ENCODE measurements at regions not wholly inside any gene's neighbourhood (a gene's known extent, or its start where the extent isn't known, plus 50 kb on each side); places are given as distances from the start of the nearest gene placed in this dataset.

DNA sequence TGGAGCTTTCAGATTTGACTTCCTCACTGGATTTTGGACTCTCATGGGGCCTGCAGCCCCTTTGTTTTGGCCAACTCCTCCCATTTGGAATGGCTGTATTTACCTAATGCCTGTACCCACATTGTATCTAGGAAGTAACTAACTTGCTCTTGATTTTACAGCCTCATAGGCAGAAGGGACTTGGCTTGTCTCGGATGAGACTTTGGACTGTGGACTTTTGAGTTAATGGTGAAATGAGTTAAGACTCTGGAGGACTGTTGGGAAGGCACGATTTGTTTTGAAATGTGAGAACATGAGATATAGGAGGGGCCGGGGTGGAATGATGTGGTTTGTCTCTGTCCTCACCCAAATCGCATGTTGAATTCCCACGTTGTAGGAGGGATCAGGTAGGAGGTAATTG, 233.4 kb upstream of the GALNT5 start (continued):
- TF ChIP-seq, protein P1, sequence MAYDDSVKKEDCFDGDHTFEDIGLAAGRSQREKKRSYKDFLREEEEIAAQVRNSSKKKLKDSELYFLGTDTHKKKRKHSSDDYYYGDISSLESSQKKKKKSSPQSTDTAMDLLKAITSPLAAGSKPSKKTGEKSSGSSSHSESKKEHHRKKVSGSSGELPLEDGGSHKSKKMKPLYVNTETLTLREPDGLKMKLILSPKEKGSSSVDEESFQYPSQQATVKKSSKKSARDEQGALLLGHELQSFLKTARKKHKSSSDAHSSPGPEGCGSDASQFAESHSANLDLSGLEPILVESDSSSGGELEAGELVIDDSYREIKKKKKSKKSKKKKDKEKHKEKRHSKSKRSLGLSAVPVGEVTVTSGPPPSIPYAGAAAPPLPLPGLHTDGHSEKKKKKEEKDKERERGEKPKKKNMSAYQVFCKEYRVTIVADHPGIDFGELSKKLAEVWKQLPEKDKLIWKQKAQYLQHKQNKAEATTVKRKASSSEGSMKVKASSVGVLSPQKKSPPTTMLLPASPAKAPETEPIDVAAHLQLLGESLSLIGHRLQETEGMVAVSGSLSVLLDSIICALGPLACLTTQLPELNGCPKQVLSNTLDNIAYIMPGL (CRISPR knock-in tag; IDR thresholded peaks at IDR 0.05) = no peak
- TF ChIP-seq ATF1 (CRISPR knock-in tag; IDR thresholded peaks at IDR 0.05) = no peak
- no peak for TF ChIP-seq ZBTB21 (CRISPR knock-in tag; IDR thresholded peaks at IDR 0.05; ENCODE audit: borderline replicate concordance)
- TF ChIP-seq TCF7 (CRISPR knock-in tag; IDR thresholded peaks at IDR 0.05; ENCODE audit: low read depth) = no peak
- TF ChIP-seq, protein P2, sequence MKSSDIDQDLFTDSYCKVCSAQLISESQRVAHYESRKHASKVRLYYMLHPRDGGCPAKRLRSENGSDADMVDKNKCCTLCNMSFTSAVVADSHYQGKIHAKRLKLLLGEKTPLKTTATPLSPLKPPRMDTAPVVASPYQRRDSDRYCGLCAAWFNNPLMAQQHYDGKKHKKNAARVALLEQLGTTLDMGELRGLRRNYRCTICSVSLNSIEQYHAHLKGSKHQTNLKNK (CRISPR knock-in tag; IDR thresholded peaks at IDR 0.05) = no peak
- no peak for TF ChIP-seq ZNF423 (CRISPR knock-in tag; IDR thresholded peaks at IDR 0.05)
- TF ChIP-seq, protein P3, sequence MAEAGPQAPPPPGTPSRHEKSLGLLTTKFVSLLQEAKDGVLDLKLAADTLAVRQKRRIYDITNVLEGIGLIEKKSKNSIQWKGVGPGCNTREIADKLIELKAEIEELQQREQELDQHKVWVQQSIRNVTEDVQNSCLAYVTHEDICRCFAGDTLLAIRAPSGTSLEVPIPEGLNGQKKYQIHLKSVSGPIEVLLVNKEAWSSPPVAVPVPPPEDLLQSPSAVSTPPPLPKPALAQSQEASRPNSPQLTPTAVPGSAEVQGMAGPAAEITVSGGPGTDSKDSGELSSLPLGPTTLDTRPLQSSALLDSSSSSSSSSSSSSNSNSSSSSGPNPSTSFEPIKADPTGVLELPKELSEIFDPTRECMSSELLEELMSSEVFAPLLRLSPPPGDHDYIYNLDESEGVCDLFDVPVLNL (CRISPR knock-in tag; IDR thresholded peaks at IDR 0.05; ENCODE audit: borderline replicate concordance, low read depth) = no peak

DNA sequence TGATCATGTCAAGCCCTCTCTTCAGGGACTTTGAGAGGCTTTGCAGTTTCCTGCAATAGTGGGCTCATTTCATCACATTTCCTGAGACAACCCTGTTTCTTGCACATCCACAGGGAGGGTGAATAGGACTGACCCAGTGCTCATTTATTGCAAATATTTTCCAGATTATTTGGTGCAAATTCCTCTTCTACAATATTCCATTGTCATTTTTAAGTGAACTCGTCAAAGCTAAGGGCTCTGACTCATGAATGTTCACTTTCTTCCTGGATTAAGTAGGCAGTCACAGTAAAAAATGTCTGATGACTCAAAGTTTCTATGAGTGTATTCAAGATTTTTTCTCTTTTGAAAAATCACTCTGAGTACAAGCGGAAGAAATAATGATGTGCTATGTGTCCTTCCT, 225.5 kb upstream of the GALNT5 start:
- Mint-ChIP-seq H3K36me3 (no peaks in the 10 kb centered on the region), H3K4me1 (no peaks in the 10 kb centered on the region), H3K27ac (no peak overlapping the region), H3K4me3 (no peak overlapping the region), H3K9me3 (no peaks in the 10 kb centered on the region), H3K27me3 (ENCODE audit: low read depth) (no peaks in the 10 kb centered on the region)
- CTCF ChIA-PET = no interaction called here
- TF ChIP-seq JUN (CRISPR knock-in tag; IDR thresholded peaks at IDR 0.05) = no peak
- TF ChIP-seq, protein P4, sequence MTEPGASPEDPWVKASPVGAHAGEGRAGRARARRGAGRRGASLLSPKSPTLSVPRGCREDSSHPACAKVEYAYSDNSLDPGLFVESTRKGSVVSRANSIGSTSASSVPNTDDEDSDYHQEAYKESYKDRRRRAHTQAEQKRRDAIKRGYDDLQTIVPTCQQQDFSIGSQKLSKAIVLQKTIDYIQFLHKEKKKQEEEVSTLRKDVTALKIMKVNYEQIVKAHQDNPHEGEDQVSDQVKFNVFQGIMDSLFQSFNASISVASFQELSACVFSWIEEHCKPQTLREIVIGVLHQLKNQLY (CRISPR knock-in tag; IDR thresholded peaks at IDR 0.05) = no peak
- TF ChIP-seq, protein P5, sequence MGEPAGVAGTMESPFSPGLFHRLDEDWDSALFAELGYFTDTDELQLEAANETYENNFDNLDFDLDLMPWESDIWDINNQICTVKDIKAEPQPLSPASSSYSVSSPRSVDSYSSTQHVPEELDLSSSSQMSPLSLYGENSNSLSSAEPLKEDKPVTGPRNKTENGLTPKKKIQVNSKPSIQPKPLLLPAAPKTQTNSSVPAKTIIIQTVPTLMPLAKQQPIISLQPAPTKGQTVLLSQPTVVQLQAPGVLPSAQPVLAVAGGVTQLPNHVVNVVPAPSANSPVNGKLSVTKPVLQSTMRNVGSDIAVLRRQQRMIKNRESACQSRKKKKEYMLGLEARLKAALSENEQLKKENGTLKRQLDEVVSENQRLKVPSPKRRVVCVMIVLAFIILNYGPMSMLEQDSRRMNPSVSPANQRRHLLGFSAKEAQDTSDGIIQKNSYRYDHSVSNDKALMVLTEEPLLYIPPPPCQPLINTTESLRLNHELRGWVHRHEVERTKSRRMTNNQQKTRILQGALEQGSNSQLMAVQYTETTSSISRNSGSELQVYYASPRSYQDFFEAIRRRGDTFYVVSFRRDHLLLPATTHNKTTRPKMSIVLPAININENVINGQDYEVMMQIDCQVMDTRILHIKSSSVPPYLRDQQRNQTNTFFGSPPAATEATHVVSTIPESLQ (CRISPR knock-in tag; IDR thresholded peaks at IDR 0.05) = no peak
- TF ChIP-seq, protein P6, sequence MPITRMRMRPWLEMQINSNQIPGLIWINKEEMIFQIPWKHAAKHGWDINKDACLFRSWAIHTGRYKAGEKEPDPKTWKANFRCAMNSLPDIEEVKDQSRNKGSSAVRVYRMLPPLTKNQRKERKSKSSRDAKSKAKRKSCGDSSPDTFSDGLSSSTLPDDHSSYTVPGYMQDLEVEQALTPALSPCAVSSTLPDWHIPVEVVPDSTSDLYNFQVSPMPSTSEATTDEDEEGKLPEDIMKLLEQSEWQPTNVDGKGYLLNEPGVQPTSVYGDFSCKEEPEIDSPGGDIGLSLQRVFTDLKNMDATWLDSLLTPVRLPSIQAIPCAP (CRISPR knock-in tag; IDR thresholded peaks at IDR 0.05) = no peak
- TF ChIP-seq KAT7 (CRISPR knock-in tag; IDR thresholded peaks at IDR 0.05; ENCODE audit: borderline replicate concordance) = no peak
- TF ChIP-seq NFATC4 (CRISPR knock-in tag; IDR thresholded peaks at IDR 0.05) = no peak
- TF ChIP-seq SP1 (CRISPR knock-in tag; conservative IDR thresholded peaks at IDR 0.05) = no peak
- TF ChIP-seq GRHL2 (CRISPR knock-in tag; IDR thresholded peaks at IDR 0.05; ENCODE audit: insufficient replicate concordance, severe bottlenecking) = no peak
- no peak for ATAC-seq
- POLR2A ChIA-PET = no interaction called here
- no peak for DNase-seq (ENCODE audit: low spot score)

DNA sequence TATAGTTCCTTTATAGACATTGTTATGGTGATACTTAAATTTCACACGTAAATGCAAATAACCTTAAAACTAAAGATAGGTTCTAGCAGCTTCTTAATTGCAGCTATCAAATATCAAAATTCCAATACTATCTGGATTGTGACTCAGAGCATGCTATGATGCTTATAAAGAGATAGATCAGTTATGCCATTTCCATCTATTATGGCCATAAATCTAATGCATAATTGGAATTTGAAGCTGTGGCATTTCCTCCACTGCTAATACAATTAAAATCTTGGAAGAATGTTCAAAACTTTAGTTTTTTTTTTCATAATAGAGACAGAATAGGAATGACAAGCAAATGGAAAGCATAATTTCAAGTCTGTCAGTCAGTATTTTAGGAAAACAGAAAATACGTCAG, 220.8 kb upstream of the GALNT5 start:
- Mint-ChIP-seq H3K27me3 (ENCODE audit: low read depth) (no peaks in the 10 kb centered on the region), H3K27ac (no peak overlapping the region), H3K36me3 (no peaks in the 10 kb centered on the region), H3K4me3 (no peak overlapping the region), H3K9me3 (no peaks in the 10 kb centered on the region), H3K4me1 (no peaks in the 10 kb centered on the region)
- no peak for ATAC-seq
- POLR2A ChIA-PET = no interaction called here
- CTCF ChIA-PET = no interaction called here
- DNase-seq (ENCODE audit: low spot score) = no peak
- TF ChIP-seq, protein P1 (CRISPR knock-in tag; IDR thresholded peaks at IDR 0.05) = no peak
- no peak for TF ChIP-seq CREM (CRISPR knock-in tag; IDR thresholded peaks at IDR 0.05)
- TF ChIP-seq, protein P7, sequence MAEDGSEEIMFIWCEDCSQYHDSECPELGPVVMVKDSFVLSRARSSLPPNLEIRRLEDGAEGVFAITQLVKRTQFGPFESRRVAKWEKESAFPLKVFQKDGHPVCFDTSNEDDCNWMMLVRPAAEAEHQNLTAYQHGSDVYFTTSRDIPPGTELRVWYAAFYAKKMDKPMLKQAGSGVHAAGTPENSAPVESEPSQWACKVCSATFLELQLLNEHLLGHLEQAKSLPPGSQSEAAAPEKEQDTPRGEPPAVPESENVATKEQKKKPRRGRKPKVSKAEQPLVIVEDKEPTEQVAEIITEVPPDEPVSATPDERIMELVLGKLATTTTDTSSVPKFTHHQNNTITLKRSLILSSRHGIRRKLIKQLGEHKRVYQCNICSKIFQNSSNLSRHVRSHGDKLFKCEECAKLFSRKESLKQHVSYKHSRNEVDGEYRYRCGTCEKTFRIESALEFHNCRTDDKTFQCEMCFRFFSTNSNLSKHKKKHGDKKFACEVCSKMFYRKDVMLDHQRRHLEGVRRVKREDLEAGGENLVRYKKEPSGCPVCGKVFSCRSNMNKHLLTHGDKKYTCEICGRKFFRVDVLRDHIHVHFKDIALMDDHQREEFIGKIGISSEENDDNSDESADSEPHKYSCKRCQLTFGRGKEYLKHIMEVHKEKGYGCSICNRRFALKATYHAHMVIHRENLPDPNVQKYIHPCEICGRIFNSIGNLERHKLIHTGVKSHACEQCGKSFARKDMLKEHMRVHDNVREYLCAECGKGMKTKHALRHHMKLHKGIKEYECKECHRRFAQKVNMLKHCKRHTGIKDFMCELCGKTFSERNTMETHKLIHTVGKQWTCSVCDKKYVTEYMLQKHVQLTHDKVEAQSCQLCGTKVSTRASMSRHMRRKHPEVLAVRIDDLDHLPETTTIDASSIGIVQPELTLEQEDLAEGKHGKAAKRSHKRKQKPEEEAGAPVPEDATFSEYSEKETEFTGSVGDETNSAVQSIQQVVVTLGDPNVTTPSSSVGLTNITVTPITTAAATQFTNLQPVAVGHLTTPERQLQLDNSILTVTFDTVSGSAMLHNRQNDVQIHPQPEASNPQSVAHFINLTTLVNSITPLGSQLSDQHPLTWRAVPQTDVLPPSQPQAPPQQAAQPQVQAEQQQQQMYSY (CRISPR knock-in tag; IDR thresholded peaks at IDR 0.05) = no peak
- TF ChIP-seq SOX15 (CRISPR knock-in tag; IDR thresholded peaks at IDR 0.05) = no peak
- no peak for TF ChIP-seq CREB1 (CRISPR knock-in tag; IDR thresholded peaks at IDR 0.05)
- TF ChIP-seq FOXJ3 (CRISPR knock-in tag; IDR thresholded peaks at IDR 0.05; ENCODE audit: borderline replicate concordance) = no peak
- TF ChIP-seq NFYB (CRISPR knock-in tag; conservative IDR thresholded peaks at IDR 0.05; ENCODE audit: low read depth) = no peak
- TF ChIP-seq ZNF423 (CRISPR knock-in tag; IDR thresholded peaks at IDR 0.05) = no peak
- TF ChIP-seq FOXP1 (CRISPR knock-in tag; IDR thresholded peaks at IDR 0.05; ENCODE audit: borderline replicate concordance) = no peak
- no peak for TF ChIP-seq EMX1 (CRISPR knock-in tag; IDR thresholded peaks at IDR 0.05)
